LNCAP (cell line): ENCODE measurements at regions not wholly inside any gene's neighbourhood (a gene's known extent, or its start where the extent isn't known, plus 50 kb on each side); places are given as distances from the start of the nearest gene placed in this dataset.

Experiments
- TF ChIP-seq, protein P1 (sequence below): fragments of 450-650 bp; IDR thresholded peaks from 2 replicates; pipeline ENCODE4 v1.5.1; 2017; ENCODE audit warnings: mild to moderate bottlenecking

DNA sequence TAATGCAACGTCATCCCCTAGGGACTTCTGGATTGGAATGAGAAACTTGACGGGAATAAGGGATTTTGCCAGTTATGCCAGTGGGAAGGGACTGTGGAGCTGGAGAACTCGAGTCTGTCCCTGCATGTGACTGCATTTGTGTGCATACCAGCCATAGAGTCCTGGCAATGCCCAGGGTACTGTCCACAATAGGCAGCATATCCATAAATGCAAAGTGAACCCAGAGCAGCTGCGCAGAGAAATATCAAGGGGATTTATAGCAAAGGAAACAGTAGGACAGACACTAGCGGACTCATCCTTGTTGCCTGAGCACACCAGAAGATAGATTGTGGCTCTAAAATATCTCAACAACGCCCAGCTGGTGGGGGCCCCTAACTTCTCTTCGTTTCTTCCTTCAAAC lies 247.1 kb upstream of the SRRM4 start:
- TF ChIP-seq, protein P1, sequence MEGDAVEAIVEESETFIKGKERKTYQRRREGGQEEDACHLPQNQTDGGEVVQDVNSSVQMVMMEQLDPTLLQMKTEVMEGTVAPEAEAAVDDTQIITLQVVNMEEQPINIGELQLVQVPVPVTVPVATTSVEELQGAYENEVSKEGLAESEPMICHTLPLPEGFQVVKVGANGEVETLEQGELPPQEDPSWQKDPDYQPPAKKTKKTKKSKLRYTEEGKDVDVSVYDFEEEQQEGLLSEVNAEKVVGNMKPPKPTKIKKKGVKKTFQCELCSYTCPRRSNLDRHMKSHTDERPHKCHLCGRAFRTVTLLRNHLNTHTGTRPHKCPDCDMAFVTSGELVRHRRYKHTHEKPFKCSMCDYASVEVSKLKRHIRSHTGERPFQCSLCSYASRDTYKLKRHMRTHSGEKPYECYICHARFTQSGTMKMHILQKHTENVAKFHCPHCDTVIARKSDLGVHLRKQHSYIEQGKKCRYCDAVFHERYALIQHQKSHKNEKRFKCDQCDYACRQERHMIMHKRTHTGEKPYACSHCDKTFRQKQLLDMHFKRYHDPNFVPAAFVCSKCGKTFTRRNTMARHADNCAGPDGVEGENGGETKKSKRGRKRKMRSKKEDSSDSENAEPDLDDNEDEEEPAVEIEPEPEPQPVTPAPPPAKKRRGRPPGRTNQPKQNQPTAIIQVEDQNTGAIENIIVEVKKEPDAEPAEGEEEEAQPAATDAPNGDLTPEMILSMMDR, result no peak

DNA sequence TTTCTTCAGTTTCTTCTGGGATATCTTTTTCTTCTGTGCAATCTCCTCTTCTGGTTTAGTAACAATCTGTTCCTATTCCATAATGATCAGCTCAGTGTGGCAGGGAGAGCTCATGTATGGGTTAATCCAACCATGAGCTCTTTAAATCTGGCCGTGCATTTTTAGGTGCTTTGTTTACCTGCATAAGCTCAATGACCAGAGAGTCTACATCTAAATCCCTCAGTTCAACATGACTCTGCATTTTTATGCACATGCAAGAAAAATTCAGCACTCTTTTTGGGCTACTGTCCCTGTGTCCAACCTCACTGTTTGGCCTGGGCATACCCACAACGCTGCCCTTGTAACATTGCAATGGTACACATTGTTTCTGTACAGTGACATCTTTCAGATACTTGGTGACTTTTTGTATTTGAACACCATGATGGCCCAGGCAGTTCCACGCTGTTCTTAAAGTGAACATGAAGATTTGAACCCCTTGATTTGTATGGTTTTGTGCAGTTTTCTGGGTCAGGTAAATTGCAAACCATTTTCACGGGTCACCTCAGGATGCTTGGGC lies 243.3 kb upstream of the SRRM4 start:
- TF ChIP-seq, protein P1, result no peak

DNA sequence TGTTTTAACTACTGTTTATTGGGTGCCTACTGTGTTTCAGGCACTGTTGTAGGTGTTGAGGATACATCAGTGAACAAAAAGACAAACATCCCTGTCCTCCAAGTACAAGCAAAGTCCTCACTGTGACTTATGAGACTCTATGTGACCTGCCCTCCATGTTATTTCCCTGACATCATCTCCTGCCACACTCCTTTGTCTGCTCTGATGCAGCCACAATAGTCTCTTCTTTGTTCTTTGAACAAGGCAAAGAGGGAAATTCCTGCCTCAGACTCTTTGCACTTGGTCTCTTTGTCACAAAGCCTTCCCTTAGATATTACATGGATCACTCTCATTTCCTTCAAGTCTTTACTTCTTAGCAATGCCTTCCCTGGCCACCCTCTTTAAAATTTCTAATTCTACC lies 240.1 kb upstream of the SRRM4 start:
- TF ChIP-seq, protein P1, result no peak

DNA sequence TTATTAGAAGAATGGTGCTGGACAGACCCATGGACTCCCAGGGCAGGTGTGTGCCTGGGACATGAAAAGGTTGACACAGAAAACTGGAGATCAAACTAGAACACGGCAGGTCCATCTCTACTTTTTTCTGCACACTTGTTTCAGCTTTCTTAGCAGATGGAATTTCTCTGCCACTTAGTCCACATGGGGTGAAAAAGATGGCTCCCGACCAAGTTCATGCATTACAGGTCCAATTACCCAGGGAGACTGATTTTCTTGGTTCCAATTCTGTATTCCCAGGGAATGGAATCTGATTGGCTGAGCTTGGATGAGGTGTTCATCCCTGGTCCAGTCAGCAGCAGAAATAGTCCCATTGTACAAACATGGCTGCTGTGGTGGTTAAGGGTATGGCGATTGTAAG lies 238.9 kb upstream of the SRRM4 start:
- TF ChIP-seq, protein P1, result no peak

DNA sequence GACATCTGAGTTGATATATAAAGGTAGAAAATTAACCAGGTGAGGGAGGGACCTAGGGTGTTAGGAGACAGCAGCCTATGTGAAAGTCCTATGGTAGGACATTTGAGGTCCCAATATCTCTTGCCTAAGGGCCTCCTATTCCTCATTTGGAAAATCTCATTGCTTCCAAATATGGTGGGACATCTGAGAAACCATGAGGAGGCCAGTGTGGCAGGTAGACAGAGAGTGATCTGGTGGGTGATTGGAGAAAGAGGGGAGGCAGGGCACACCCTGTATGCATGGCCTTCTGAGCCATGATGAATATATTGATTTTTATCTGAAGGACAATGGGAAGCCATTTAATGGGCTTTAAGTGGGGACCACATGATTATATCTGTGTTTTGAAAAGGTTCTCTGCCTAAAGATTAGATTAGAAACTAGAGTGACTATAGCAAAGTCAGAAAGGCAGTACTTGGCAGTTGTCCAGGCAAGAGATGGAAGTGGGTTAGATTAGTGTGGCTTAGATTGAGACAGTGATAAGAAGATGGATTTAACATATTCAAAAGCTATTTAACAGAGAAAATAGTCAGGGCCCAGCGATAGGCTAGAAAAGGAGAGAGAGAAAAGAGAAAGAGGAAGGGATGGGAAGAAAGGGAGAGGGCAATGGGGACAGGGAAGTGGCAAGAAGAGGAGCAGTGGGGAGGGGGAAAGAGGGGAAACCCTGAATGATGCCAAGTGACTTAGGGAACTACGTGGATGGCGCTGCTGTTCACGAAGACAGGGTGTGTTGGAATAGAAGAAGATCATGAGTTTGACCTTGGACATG lies 237.2 kb upstream of the SRRM4 start:
- TF ChIP-seq, protein P1, result no peak

DNA sequence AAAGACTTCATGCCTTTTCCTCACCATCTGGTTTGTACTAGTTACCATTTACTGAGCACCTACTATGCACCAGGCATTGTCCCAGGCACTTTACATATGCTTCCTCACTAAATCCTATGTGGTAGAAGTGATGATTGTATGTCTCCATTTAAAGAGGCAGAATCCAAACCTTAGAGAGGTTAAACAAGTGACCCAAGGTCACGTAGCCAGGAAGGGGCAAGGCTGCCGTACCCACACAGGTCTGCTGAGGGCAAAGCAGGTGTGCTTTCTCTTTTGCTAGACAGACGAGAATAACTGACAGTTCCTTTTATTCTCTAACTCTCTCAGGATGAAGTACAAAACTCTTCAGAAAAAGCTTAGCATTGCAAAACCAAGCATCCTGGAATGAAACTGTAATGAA lies 235.2 kb upstream of the SRRM4 start:
- TF ChIP-seq, protein P1, result no peak

DNA sequence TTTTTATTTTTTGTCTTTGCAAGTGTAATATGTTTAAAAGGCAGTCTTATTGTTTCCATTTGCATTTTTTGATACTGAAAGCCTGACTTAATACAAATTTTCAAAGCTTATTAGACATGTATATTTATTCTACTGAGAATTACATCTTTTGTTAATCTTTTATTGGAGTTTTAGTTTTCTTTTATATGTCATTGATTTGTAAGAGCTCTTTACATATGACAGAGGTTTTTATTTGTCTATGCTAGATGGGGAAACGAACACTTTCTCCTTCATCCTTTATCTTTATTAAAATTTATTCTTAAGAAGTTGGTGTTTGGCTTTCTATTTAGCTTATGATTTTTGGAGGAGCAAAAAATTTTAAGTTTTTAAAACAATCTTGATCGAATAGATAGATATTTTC lies 234.4 kb upstream of the SRRM4 start:
- TF ChIP-seq, protein P1, result no peak
